MM.1S (cell line): ENCODE measurements at regions not wholly inside any gene's neighbourhood (a gene's known extent, or its start where the extent isn't known, plus 50 kb on each side); places are given as distances from the start of the nearest gene placed in this dataset.

ENCODE experiments used
- EZH2 ChIP-seq: fragments of 300-600 bp; sonication (generic); optimal IDR thresholded peaks from 2 replicates; pipeline ENCODE3; 2017; ENCODE audit warnings: low read depth, mild to moderate bottlenecking, antibody characterized with exemption, low read length, mixed read lengths
- TF ChIP-seq, protein P1 (sequence below): fragments of 300-600 bp; sonication (generic); IDR thresholded peaks from 2 replicates; pipeline ENCODE4 v1.5.1; 2016; ENCODE audit warnings: antibody characterized with exemption, low read length, mixed read lengths

DNA sequence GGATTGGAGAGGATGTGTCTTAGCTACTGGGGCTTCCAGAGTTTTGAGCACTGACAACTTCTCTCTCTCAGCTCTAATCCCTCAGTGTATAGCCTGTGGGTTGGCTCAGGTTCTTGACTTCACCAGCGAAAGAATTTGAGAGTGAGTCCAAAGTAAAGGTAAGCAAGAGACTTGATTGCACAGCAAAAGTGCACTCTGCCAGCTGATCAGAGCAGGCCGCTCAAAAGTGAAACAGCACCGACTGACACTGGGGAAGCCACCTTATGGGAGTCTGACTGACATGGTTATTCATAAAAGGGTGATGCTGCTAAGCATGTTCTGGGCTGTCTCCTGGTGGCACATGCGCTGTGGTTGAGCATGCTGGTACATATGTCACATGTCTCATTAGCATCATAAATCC is 389.5 kb downstream of the CBLN4 start:
- TF ChIP-seq, protein P1, sequence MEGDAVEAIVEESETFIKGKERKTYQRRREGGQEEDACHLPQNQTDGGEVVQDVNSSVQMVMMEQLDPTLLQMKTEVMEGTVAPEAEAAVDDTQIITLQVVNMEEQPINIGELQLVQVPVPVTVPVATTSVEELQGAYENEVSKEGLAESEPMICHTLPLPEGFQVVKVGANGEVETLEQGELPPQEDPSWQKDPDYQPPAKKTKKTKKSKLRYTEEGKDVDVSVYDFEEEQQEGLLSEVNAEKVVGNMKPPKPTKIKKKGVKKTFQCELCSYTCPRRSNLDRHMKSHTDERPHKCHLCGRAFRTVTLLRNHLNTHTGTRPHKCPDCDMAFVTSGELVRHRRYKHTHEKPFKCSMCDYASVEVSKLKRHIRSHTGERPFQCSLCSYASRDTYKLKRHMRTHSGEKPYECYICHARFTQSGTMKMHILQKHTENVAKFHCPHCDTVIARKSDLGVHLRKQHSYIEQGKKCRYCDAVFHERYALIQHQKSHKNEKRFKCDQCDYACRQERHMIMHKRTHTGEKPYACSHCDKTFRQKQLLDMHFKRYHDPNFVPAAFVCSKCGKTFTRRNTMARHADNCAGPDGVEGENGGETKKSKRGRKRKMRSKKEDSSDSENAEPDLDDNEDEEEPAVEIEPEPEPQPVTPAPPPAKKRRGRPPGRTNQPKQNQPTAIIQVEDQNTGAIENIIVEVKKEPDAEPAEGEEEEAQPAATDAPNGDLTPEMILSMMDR = no peak
- no peak for TF ChIP-seq EZH2
